ENCODE measurements at regions not wholly inside any gene's neighbourhood (a gene's known extent, or its start where the extent isn't known, plus 50 kb on each side); places are given as distances from the start of the nearest gene placed in this dataset.
A peak's percentile ranks its signal among the peaks of the same experiment; 100 is the strongest.
"Not testable (repeated sequence)": the region's sequence is repeated elsewhere in the genome, so short reads cannot be mapped to it uniquely, and the experiment has no call there.

DNA sequence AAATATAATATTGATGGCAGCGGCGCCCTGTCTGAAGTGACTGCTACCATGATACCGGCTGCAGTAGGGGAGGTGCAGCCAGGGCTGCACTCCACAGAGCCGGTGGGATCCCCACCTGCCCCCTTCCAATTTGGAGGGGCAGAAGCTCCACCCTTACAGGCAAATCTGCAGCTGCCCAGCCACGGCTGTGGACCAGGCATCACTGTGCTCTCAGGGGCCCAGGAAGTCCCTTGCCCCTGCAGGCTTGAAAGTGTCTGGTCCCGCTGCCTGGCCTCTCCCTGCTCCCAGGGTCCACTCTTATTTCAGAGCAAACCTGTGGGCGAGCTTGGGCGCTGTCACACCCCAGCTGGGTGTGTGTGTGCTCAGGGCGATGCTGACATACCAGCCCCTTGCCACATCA, 172.7 kb upstream of the SMIM30 start:
- no peak for DNase-seq

DNA sequence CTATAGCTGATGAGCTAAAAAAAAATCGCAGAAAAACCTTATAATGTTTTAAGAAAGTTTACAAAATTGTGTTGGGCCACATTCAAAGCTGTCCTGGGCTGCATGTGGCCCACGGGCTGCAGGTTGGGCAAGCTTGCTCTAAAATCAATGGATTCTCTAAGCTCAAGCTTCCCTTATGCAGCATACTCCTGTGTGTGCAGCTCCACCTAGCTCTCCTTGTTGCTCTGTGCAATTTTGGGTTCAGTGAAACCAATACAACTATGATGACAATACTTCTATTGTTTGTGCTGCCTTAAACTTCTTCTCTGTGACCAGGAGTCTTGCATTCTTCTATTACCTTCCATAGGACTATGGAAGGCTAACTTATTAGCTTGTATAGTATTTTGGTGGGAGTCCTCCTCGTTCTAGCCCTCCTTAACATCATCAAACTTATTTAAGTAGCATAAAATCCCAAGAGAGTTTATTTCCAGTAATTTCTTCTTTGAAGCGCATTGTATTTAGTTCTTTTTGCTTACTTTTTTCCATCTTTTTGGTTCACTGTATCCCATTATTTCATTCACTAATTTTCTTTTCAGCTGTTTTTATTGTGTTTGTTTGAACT, 170.9 kb upstream of the SMIM30 start:
- DNase-seq = peak; percentile 10

DNA sequence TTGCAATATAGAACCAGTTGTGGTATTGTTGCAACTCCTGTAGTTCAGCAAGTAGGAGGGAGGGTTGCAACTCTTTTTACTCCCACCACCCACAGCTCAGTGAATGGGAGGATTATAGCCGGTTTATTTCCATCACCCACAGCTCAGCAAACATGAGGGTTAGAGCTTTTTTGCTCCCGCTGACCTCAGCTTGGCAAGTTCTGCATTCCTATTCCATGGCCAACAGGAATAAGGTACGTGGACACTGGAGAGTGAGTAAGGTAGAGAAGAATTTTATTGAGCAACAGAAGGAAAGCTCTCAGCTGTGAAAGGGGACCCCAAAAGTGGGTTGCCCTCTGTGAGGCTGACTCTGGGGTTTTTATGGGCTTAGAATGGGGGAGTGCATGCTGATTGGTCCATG, 167.1 kb upstream of the SMIM30 start:
- DNase-seq = no peak

DNA sequence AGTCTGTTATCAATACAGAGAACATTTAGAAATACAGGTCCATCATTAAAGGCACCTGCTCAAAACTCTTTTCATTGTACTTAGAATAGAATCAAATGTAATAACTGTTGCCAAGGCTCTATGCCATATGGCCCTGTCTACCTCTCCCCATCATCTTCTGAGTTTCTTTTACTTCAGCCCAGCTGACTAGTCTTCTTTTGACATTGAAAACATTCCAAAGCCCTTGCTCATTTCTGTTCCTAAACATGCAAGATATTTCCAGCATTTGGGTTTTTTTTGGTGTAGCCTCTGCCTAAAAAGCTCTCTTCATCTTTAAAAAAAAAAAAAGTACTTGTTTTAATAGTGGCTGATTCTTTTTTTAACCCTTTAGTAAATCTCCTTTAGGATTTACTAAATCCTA, 165.5 kb upstream of the SMIM30 start:
- DNase-seq = no peak

DNA sequence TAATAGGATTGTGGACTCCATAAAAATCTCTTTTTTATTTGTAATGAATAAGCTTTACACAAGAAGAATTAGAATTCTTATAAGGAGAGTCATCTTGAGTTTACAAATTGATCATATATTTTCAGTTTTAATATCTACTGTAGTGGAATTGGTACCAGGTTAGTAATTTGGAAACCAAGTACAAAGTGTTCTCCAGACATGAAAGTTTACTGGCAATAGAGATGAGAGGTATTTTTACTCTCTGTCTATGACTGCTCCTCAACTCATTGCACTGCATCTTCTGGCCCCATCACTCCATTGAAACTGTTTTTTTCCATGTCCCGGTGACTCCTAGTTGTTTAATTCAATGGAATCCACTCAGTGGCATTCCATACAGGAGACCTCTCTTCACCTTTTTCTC, 164.5 kb upstream of the SMIM30 start:
- DNase-seq = no peak

DNA sequence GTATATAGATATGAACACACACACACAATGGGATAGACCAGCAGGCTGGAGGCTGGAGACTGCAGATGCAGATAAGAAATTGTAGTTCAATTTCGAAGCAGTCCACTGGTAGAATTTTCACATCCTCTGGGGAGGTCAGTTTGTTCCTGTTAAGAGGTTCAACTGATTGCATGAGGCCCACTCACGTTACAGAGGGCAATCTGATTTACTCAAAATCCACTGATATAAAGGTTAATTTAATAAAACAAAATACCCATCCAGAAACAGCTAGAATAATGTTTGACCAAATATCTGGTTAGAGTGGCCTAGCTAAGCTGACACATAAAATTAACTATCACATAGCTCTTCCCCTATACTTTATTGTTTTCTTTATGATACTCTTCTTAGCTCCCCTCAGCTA, 162.9 kb upstream of the SMIM30 start:
- no peak for DNase-seq

DNA sequence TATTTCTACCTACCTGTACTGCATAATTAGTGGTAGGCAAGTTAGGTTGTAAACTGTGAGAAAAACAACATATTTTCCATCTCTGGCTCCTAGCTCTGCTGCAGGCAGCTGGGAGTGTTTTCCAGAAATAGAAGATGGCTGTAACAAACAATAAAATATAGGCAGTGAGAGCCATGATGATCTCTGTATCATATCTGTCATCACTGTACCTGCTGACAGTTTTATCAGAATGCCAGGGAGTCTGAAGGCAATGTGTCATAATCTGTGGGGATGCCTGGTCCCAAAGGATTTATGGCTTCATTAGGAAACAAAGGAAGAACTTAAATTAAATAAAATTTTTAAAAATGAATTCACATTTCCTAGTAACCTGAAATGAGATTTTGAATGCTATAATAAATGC, 160.9 kb upstream of the SMIM30 start:
- no peak for DNase-seq

DNA sequence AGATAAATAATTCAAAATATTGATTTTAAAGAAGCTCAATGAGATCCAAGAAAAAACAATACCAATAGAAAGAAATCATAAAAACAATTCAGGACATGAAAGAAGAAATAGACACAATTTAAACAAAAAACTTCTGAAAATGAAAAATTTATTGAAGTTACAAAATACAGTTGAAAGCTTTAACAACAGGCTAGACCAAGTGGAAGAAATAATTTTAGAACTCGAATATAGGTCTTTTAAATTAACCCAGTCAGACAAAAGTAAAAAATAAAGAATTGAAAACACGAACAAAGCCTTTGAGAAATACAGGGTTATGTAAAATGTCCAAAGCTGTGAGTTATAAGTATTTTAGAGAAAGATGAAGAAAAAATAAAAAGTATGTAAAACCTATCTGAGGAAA, 152.4 kb upstream of the SMIM30 start:
- no peak for DNase-seq

DNA sequence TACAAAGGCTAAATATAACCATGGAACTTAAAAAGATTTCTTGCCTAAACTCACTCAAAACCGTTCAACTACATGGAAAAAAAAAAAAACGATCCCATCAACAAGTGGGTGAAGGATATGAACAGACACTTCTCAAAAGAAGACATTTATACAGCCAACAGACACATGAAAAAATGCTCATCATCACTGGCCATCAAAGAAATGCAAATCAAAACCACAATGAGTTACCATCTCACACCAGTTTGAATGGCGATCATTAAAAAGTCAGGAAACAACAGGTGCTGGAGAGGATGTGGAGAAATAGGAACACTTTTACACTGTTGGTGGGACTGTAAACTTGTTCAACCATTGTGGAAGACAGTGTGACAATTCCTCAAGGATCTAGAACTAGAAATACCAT, 151.2 kb upstream of the SMIM30 start:
- DNase-seq = not testable (repeated sequence)

DNA sequence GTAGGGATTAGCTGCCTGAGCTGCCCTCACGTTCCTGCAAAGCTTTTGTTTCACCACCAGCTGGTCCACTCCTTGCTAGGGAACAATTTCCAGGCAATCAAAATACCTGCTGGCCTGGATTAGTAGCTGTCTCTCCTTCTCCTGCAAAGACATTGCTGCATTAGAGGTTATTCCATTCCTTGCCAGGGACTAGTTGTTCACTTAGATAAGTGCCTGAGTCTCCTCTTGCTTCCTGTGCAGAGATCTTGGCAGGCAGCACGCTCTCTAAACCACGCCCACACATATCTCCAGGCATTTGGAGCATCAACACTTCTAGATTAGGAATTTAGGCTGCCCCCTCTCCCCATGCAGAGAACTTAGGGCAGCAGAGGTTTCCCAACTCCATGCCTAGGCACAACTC, 150.4 kb upstream of the SMIM30 start:
- DNase-seq = no peak

DNA sequence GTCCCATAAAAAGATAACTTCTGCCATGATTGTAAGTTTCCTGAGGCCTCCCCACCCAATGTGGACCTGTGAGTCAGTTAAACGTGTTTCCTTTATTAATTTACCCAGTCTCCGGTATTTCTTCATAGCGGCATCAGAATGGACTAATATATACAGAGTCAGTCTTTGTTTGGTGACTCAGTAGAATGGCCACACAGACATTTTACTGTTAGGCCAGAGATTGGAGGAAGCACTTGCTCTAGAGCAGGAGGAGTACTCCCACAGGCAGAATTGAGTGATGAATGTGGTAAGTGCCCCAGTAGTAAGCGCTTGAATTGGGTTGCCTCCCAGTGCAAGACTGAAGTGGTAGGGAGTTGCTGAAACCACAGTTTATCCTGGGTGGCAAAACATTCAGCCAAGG, 149.5 kb upstream of the SMIM30 start:
- no peak for DNase-seq

DNA sequence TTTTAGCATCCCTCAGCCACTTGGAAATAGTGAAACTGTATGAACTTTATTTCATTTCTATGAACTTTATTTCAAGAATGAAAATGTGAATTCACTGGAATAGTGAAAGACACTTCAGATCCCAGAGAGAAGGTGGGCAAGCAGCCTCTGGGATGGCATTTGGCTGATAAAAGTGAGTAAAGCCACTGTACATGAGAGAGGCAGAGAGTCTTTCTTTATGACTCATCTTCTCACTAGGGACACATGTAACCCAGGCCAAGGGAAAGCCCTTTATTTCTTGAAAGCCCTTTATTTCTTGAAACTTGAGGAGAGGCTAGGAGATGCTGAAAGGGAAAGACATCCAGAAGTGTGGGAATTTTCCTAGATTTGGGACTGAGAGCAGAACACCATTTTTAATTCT, 148.9 kb upstream of the SMIM30 start:
- DNase-seq = no peak

DNA sequence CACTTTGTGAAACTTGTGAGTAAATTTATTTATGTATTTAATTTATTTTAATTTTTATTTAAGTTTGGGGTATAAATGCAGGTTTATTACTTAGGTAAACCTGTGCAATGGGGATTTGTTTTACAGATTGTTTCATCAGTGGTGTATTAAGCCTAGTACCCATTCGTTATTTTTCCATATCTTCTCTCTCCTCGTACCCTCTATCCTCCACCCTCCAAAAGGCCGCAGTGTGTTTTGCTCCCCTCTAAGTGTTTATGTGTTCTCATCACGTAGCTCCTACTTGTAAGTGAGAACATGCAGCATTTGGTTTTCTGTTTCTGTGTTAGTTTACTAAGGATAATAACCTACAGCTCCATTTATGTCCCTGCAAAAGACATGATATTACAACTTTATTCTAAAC, 145.4 kb upstream of the SMIM30 start:
- DNase-seq = no peak

DNA sequence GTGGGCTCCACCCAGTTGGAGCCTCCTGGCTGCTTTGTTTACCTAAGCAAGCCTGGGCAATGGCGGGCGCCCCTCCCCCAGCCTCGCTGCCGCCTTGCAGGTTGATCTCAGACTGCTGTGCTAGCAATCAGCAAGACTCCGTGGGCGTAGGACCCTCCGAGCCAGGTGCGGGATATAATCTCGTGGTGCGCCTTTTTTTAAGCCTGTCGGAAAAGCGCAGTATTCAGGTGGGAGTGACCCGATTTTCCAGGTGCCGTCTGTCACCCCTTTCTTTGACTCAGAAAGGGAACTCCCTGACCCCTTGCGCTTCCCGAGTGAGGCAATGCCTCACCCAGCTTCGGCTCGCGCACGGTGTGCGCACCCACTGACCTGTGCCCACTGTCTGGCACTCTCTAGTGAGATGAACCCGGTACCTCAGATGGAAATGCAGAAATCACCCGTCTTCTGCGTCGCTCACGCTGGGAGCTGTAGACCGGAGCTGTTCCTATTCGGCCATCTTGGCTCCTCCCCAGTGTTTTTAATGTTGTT, 144.9 kb upstream of the SMIM30 start:
- DNase-seq = not testable (repeated sequence)

DNA sequence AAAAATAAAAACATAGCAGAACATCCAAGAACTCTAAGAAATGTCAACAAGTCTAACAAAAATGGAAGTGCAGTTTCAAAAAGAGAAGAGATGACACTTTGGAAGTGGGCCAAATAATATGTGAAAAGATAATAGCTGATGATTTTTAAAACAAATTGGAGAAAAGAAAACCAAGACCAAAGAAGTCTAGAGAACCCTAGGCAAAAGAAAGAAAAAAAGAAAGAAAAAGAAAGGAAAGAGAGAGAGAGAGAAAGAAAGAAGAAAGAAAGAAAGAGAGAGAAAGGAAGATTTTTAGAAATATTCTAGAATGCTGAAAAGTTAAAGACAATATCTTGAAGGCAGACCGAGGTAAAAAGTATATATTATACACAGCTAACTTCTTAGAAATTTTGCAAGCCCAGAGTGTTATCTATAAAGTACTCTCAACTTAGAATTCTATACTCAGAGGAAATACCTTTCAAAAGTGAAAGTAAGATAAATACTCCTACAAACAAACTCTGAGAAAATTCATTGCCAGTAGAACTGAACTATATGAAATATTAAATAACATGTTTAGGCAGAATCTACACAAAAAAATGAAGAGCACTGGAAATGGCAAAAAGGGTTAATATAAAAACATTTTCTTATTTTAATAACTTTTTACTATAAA, 138.7 kb upstream of the SMIM30 start:
- no peak for DNase-seq

DNA sequence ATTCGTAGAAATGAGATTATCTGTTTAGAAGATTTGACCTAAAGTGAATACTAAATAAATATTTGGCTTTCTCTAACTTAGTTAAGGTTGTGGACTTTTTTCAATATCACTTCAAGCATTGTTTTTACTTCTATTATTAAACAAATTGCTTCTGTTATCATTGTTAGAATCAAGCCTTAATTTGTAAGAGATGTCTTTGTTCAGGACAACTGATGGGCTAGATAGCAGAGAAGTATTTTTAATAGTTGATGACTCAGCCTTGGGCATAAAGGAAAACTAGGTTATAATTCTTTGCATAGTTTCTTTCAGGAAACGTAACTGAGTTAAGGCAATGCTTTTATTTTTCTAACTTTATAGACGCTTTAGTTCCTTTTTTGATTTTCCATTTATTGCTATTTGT, 128.8 kb upstream of the SMIM30 start:
- no peak for DNase-seq

DNA sequence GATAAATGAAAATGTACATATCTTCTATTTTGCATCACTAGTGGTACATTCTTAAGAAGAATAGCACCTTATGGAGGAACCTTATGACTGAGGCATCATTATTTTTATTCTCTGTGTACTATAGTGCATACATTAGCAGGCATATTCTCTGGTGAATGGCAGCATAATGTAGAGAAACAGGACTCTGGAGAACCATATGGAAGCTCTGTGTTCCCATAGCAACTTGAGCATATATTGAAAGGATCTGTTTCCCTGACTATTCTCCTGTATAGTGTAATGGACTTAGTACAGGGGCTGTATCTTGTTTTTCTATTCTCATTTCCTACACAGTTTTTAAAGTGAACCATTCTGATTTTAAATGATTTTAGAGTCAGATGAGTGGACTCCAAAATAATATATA, 128.4 kb upstream of the SMIM30 start:
- peak; percentile 6 for DNase-seq

DNA sequence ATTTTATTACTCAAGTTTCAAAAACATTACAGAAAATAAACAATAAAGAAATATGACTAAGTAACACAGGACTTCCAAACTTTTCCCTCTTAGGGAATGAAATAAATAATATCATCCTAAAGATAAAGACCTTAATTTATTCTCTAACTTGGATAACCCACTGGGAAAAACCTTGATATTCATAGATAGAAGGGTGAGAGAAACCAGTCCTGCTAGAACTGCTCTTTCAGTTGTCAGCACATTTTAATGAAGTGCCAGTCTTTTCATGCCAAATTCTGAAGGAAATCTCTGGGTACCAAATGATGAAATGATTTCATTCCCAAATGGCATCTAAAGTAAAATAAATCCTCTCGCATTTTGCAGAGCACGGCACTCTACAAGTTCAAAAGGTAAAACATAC, 114.5 kb upstream of the SMIM30 start:
- no peak for DNase-seq

DNA sequence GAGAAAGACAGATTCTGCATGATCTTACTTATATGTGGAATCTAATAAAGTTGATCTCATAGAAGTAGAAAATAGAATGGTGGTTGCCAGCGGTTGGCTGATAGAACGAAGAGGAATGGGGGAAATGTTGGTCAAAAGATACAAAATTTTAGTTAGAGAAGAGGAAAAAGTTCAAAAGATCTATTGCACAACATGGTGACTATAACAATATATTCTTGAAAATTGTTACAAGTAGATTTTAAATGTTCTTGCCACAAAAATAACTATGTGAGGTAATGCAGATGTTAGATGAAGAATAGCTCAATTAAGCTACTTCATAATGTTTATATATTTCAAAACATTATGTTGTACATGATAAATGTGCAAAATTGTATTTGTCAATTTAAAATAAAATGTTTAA, 112.3 kb upstream of the SMIM30 start:
- no peak for DNase-seq

DNA sequence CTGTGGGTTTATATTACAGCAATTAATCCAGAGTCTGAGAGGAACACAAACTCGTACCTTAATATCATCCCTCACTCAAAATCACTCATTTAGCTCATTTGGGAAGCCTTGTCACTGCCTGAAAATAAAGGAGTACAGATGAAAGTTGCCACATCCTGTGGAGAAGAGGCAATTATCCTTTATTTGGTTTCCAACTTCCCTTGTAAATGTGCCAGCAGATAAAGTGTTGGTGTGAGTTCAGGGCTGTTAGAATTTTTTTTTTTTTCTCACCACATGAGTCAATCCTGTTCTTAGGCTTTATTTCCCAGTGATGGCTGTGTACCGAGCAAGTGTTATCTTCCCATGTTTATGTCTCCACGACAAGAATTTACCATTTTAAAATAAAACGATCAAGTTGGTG, 99.0 kb upstream of the SMIM30 start:
- DNase-seq = no peak

DNA sequence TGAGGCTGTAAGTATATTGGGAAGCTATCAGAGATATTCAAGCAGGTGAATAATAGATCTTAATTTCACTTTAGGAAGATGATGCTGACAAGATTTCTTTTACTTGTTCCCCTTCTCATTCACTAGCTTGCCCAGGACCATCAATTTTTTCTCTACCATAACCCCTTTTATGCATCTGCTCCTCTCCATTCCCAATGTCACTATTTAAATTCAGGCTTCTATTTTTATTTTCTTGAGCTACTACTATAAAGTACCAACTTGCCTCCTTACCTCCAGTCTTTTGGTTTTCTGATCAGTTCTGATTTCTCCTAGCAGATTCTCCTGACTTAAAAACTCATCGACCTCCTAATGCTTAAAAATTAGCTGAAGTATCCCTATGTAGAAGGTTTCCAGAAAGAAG, 97.7 kb upstream of the SMIM30 start:
- DNase-seq = no peak

DNA sequence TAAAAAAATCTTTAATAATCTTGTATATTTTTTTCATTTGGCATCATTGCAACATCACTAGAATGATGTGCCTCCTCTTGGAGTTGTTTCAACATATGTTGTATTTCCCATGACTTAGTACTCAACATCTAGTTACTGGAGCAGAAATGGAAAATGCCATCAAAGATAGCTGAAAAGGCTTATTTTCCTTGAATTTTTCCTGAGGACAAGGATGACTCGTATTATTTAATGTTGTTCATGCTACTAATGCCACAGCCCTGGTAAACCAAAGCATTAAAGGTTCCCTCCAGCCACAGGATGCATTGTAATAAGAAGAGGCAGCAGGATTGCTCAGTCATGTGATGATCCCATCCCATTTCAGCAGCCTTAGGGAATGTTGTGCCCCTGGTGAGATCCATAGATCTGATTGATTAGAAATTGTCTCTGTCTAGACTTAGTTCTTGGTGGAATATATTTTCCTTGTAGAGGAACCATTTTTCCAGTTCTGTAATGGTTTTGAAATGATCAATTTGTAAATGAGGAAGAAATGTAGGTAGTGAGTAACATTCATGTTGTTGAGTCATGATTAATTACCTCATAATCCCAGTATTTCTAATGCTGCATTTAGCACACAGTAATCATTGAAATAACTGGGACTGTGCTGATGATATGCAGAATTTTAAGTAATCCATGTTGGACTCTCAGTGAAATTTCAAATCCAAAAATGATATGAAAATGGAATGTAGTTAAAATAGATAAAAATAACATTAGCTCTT, 91.3 kb upstream of the SMIM30 start:
- DNase-seq = peak; percentile 33

DNA sequence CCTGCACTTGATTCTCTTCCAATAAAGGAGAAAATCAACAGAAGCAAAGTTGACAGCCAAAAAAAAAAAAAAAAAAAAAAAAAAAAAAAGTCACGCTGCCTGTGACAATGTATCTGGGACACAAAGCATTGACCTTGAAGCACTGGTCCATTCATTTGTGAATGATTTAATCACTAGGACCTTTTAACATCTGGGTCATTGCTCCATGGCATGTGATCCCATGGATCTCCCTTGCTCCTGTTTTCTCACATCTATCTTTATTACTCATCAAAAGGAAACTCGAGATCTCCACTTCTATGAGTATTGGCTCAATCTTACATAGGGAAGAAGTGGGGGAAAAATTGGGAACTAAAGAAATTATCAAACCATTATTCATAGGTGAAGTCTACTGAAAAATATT, 89.6 kb upstream of the SMIM30 start:
- peak; percentile 83 for DNase-seq

DNA sequence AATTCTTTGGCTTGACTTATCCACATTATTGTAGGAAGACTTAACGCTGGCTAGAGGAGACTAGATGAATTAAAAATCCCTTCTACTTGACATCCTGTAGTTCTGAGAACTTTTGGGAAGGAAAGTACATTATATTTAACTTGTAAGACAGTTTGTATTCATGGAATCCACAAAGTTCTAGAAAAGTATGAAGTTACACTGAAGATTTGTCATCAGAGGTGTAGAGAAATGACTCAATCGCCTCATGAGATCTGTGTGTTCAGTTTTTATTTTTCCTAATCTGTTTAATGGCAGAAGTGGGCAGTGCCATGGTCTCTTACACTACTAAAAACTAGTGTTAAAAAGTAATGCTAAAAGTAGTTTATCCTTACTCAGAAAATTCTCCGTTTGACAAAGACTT, 89.1 kb upstream of the SMIM30 start:
- DNase-seq = no peak
